WI38 (cell line): ENCODE measurements at regions not wholly inside any gene's neighbourhood (a gene's known extent, or its start where the extent isn't known, plus 50 kb on each side); places are given as distances from the start of the nearest gene placed in this dataset.

Experiments used
- H3K4me3 ChIP-seq: 2 replicates; pipeline ENCODE4 v1.5.1; 2011; ENCODE audit warnings: low read depth, mild to moderate bottlenecking, control low read depth, low read length
- CTCF ChIP-seq: IDR thresholded peaks from 2 replicates; pipeline ENCODE4 v1.5.1; 2012; ENCODE audit warnings: low read depth, mild to moderate bottlenecking, control low read depth, low read length

- no peak overlapping the region for H3K4me3 ChIP-seq
- no peak for TF ChIP-seq CTCF
Observed at GRCh38 chr19:29417048-29417447, 108.7 kb upstream of the VSTM2B start.

- no peak for TF ChIP-seq CTCF
- H3K4me3 ChIP-seq = no peak overlapping the region
Observed at GRCh38 chr19:29418201-29418600, 107.6 kb upstream of the VSTM2B start.

GRCh38 chr19:29420065-29420464 lies 105.7 kb upstream of the VSTM2B start:
- no peak for TF ChIP-seq CTCF
- no peak overlapping the region for H3K4me3 ChIP-seq

- TF ChIP-seq CTCF = no peak
- H3K4me3 ChIP-seq = no peak overlapping the region
Observed at GRCh38 chr19:29420482-29421195, 105.2 kb upstream of the VSTM2B start.

GRCh38 chr19:29421196-29421545 lies 104.6 kb upstream of the VSTM2B start:
- TF ChIP-seq CTCF = no peak

GRCh38 chr19:29422047-29422446 lies 103.7 kb upstream of the VSTM2B start:
- TF ChIP-seq CTCF = no peak
- H3K4me3 ChIP-seq = no peak overlapping the region

More at GRCh38 chr19:29421196-29421545, 104.6 kb upstream of the VSTM2B start:
- no peak overlapping the region for H3K4me3 ChIP-seq

- no peak for TF ChIP-seq CTCF
Observed at GRCh38 chr19:29422486-29423085, 103.2 kb upstream of the VSTM2B start.

More at GRCh38 chr19:29422486-29423085, 103.2 kb upstream of the VSTM2B start:
- no peak overlapping the region for H3K4me3 ChIP-seq
